Loucy (cell line): ENCODE measurements at regions not wholly inside any gene's neighbourhood (a gene's known extent, or its start where the extent isn't known, plus 50 kb on each side); places are given as distances from the start of the nearest gene placed in this dataset.

Experiments
- H2AFZ ChIP-seq: fragments of 200-600 bp; sonication (generic); 2 replicates; pipeline ENCODE4 v1.6.0; 2016; ENCODE audit warnings: antibody characterized with exemption, mild to moderate bottlenecking, low read length, moderate library complexity
- H3F3A ChIP-seq: fragments of 200-600 bp; 2 replicates; pipeline ENCODE4 v1.6.0; 2016; ENCODE audit warnings: antibody characterized with exemption, low read depth, mild to moderate bottlenecking
- H3K27me3 ChIP-seq: fragments of 200-600 bp; sonication (generic); 2 replicates; pipeline ENCODE4 v1.6.1; 2014; ENCODE audit warnings: low read length, mild to moderate bottlenecking; ENCODE audit not compliant: insufficient read depth, poor library complexity, severe bottlenecking
- H3K36me3 ChIP-seq: fragments of 200-600 bp; sonication (generic); 2 replicates; pipeline ENCODE4 v1.6.1; 2016; ENCODE audit warnings: low read length; ENCODE audit not compliant: insufficient read depth
- H3K4me1 ChIP-seq: fragments of 200-600 bp; sonication (generic); 2 replicates; pipeline ENCODE4 v1.5.1; 2014; ENCODE audit warnings: low read length, mild to moderate bottlenecking; ENCODE audit not compliant: insufficient read depth, poor library complexity, severe bottlenecking
- H3K4me2 ChIP-seq: fragments of 200-600 bp; sonication (generic); 2 replicates; pipeline ENCODE4 v1.6.0; 2014; ENCODE audit warnings: antibody characterized with exemption, low read length, low read depth, mild to moderate bottlenecking; ENCODE audit not compliant: poor library complexity, severe bottlenecking
- H3K4me3 ChIP-seq: fragments of 200-600 bp; sonication (generic); 2 replicates; pipeline ENCODE4 v1.5.1; 2014; ENCODE audit warnings: low read length, mild to moderate bottlenecking, mixed read lengths; ENCODE audit not compliant: poor library complexity, severe bottlenecking
- H3K79me2 ChIP-seq: fragments of 200-600 bp; sonication (generic); 2 replicates; pipeline ENCODE4 v1.6.1; 2014; ENCODE audit warnings: low read length; ENCODE audit not compliant: insufficient read depth
- H3K9ac ChIP-seq: fragments of 200-600 bp; sonication (generic); 2 replicates; pipeline ENCODE4 v1.6.0; 2014; ENCODE audit warnings: mild to moderate bottlenecking, low read depth, low read length, moderate library complexity; ENCODE audit not compliant: poor library complexity, severe bottlenecking
- H3K9me2 ChIP-seq: fragments of 200-600 bp; sonication (generic); replicated peaks from 2 replicates; pipeline ENCODE4 v1.6.1; 2016; ENCODE audit warnings: low read depth, low read length, mixed read lengths
- H3K9me3 ChIP-seq: fragments of 200-600 bp; sonication (generic); 2 replicates; pipeline ENCODE4 v1.6.1; 2014; ENCODE audit warnings: mild to moderate bottlenecking, antibody characterized with exemption, low read length, low read depth; ENCODE audit not compliant: insufficient read depth
- H4K20me1 ChIP-seq: fragments of 200-600 bp; sonication (generic); 2 replicates; pipeline ENCODE4 v1.6.0; 2014; ENCODE audit warnings: antibody characterized with exemption, low read length, mild to moderate bottlenecking; ENCODE audit not compliant: insufficient read depth, poor library complexity, severe bottlenecking
- CTCF ChIP-seq: fragments of 200-600 bp; sonication (generic); conservative IDR thresholded peaks from 2 replicates; pipeline ENCODE4 v1.5.1; 2014; ENCODE audit warnings: mild to moderate bottlenecking, antibody characterized with exemption, low read length
- EZH2phosphoT487 ChIP-seq: fragments of 200-600 bp; IDR thresholded peaks from 2 replicates; pipeline ENCODE4 v1.6.1; 2018; ENCODE audit warnings: antibody characterized with exemption, mild to moderate bottlenecking, moderate library complexity, borderline replicate concordance

- H3K9me2 ChIP-seq = no peaks in the 10 kb centered on the region
- H3K9ac ChIP-seq = no peak overlapping the region
- H3K4me2 ChIP-seq = no peak overlapping the region
- no peaks in the 10 kb centered on the region for H3F3A ChIP-seq
- H3K9me3 ChIP-seq = no peaks in the 10 kb centered on the region
- H3K4me3 ChIP-seq = no peak overlapping the region
- H3K4me1 ChIP-seq = no peaks in the 10 kb centered on the region
- no peaks in the 10 kb centered on the region for H3K79me2 ChIP-seq
- H4K20me1 ChIP-seq = no peaks in the 10 kb centered on the region
- no peak overlapping the region for H2AFZ ChIP-seq
- H3K27me3 ChIP-seq = no peaks in the 10 kb centered on the region
- no peaks in the 10 kb centered on the region for H3K36me3 ChIP-seq
- TF ChIP-seq CTCF = no peak
- TF ChIP-seq EZH2phosphoT487 = no peak
Observed at GRCh38 chr4:84100071-84100470, 399.0 kb downstream of the NKX6-1 start.

GRCh38 chr4:84099599-84099998 lies 399.5 kb downstream of the NKX6-1 start:
- Histone ChIP-seq H3K36me3 (no peaks in the 10 kb centered on the region), H3K4me2 (no peak overlapping the region), H3K9me3 (no peaks in the 10 kb centered on the region), H4K20me1 (no peaks in the 10 kb centered on the region), H3K4me1 (no peaks in the 10 kb centered on the region), H3K79me2 (no peaks in the 10 kb centered on the region), H2AFZ (no peak overlapping the region), H3F3A (no peaks in the 10 kb centered on the region), H3K9me2 (no peaks in the 10 kb centered on the region), H3K27me3 (no peaks in the 10 kb centered on the region), H3K9ac (no peak overlapping the region), H3K4me3 (no peak overlapping the region)
- TF ChIP-seq EZH2phosphoT487 (no peak), CTCF (no peak)

- no peaks in the 10 kb centered on the region for H4K20me1 ChIP-seq
- H3K4me3 ChIP-seq = no peak overlapping the region
- TF ChIP-seq EZH2phosphoT487 (no peak), CTCF (no peak)
- H3K9me2 ChIP-seq = no peaks in the 10 kb centered on the region
- no peak overlapping the region for H2AFZ ChIP-seq
- H3K36me3 ChIP-seq = no peaks in the 10 kb centered on the region
- H3K9me3 ChIP-seq = no peaks in the 10 kb centered on the region
- no peak overlapping the region for H3K4me2 ChIP-seq
- H3K9ac ChIP-seq = no peak overlapping the region
- no peaks in the 10 kb centered on the region for H3K27me3 ChIP-seq
- no peaks in the 10 kb centered on the region for H3F3A ChIP-seq
- no peaks in the 10 kb centered on the region for H3K4me1 ChIP-seq
- no peaks in the 10 kb centered on the region for H3K79me2 ChIP-seq
Observed at GRCh38 chr4:84091266-84091665, 407.8 kb downstream of the NKX6-1 start.
